BE2C (cell line): ENCODE measurements at regions not wholly inside any gene's neighbourhood (a gene's known extent, or its start where the extent isn't known, plus 50 kb on each side); places are given as distances from the start of the nearest gene placed in this dataset.
A peak's percentile ranks its signal among the peaks of the same experiment; 100 is the strongest.

Experiments
- DNase-seq: peaks from one replicate; pipeline ENCODE4 v3.0.0-alpha.2; 2020
- H3K27me3 ChIP-seq: fragments of 250-450 bp; sonication (Bioruptor Pico); 2 replicates; pipeline ENCODE4 v1.5.1; 2020; ENCODE audit warnings: mild to moderate bottlenecking
- H3K36me3 ChIP-seq: fragments of 250-450 bp; sonication (Bioruptor Pico); 2 replicates; pipeline ENCODE4 v1.5.1; 2020; ENCODE audit warnings: mild to moderate bottlenecking
- H3K4me1 ChIP-seq: fragments of 250-450 bp; sonication (Bioruptor Pico); 2 replicates; pipeline ENCODE4 v1.5.1; 2020
- H3K4me3 ChIP-seq: 2 replicates; pipeline ENCODE4 v1.5.1; 2011; ENCODE audit warnings: low read depth, low read length
- H3K9me3 ChIP-seq: fragments of 250-450 bp; sonication (Bioruptor Pico); 2 replicates; pipeline ENCODE4 v1.5.1; 2020
- CTCF ChIP-seq: IDR thresholded peaks from 2 replicates; pipeline ENCODE4 v1.5.1; 2012; ENCODE audit warnings: mild to moderate bottlenecking, low read depth, low read length

- no peaks in the 10 kb centered on the region for H3K4me1 ChIP-seq
- no peak for TF ChIP-seq CTCF
- no peak for DNase-seq
- H3K27me3 ChIP-seq = no peaks in the 10 kb centered on the region
- no peaks in the 10 kb centered on the region for H3K9me3 ChIP-seq
- H3K4me3 ChIP-seq = no peak overlapping the region
- H3K36me3 ChIP-seq = no peaks in the 10 kb centered on the region
These were observed 1196.3 kb upstream of the TMEM132C start for GRCh38 chr12:127070515-127071157.

DNA sequence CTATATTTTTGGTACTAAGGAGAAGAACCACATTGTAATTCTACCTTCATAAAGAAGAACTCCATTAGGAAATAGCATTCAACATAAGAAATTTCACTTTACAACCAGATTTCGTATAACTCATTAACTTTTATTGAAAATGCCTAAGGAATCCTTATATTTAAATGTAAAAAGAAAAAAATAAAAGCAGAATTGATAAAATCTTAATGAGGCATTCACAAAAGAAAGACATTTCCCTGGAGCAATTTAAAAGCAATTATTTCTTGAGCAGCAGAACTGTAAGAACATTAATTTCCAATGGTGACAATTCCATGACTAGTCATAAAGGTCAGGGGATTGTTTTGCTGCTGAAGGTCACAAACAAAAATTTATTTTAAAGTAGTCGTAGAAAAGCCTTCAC, 1192.8 kb upstream of the TMEM132C start:
- H3K36me3 ChIP-seq = no peaks in the 10 kb centered on the region
- TF ChIP-seq CTCF = no peak
- no peaks in the 10 kb centered on the region for H3K4me1 ChIP-seq
- no peaks in the 10 kb centered on the region; the same call in 1 of the 2 replicates for H3K9me3 ChIP-seq
- H3K27me3 ChIP-seq = no peaks in the 10 kb centered on the region
- H3K4me3 ChIP-seq = no peak overlapping the region
- no peak for DNase-seq

DNA sequence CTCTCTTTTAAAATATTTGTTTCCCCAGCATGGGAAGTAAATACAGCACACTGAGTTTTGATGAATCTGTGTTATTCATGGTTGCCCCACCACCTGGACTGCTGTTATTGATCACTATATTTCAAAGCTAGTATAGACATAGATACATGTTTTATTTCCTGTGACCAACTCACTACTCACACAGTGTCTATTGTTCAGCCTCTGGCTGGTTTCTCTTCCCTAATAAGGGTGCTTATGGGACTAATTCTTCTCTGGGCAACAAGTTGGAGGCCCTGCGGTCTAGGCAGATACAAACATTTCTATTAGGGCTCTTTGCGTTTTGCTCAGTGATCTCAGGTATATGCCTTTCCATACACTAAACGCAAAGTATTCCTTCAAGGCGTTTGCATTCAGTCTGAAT, 1191.0 kb upstream of the TMEM132C start:
- no peaks in the 10 kb centered on the region; the same call in 1 of the 2 replicates for H3K9me3 ChIP-seq
- no peaks in the 10 kb centered on the region for H3K27me3 ChIP-seq
- no peaks in the 10 kb centered on the region for H3K36me3 ChIP-seq
- DNase-seq = no peak
- no peak overlapping the region for H3K4me3 ChIP-seq
- no peak for TF ChIP-seq CTCF
- H3K4me1 ChIP-seq = no peaks in the 10 kb centered on the region

- Histone ChIP-seq H3K36me3 (no peaks in the 10 kb centered on the region), H3K9me3 (no peaks in the 10 kb centered on the region; the same call in 1 of the 2 replicates), H3K4me3 (no peak overlapping the region), H3K27me3 (no peaks in the 10 kb centered on the region), H3K4me1 (no peaks in the 10 kb centered on the region)
- no peak for DNase-seq
- TF ChIP-seq CTCF = 0 out of 2 replicates have a peak, but pooled peaks have one; percentile 5
These were observed 1189.5 kb upstream of the TMEM132C start for GRCh38 chr12:127077262-127078045.

GRCh38 chr12:127078577-127079350, 1188.2 kb upstream of the TMEM132C start:
- no peak for TF ChIP-seq CTCF
- Histone ChIP-seq H3K9me3 (no peaks in the 10 kb centered on the region; the same call in 1 of the 2 replicates), H3K27me3 (no peaks in the 10 kb centered on the region), H3K4me3 (no peak overlapping the region), H3K36me3 (no peaks in the 10 kb centered on the region), H3K4me1 (no peaks in the 10 kb centered on the region)
- no peak for DNase-seq
